HG03342 (cell line): ENCODE measurements at regions not wholly inside any gene's neighbourhood (a gene's known extent, or its start where the extent isn't known, plus 50 kb on each side); places are given as distances from the start of the nearest gene placed in this dataset.

Experiments
- ATAC-seq: cut with Tn5 transposase; IDR thresholded peaks from one replicate; pipeline ENCODE4 v1.9.1; 2021; ENCODE audit warnings: mild to moderate bottlenecking, moderate library complexity; ENCODE audit not compliant: unreplicated experiment

GRCh38 chr9:95822583-95823431 is 52.7 kb upstream of the ERCC6L2 start:
- ATAC-seq: peak; percentile 86

GRCh38 chr9:95822015-95822414 is 53.5 kb upstream of the ERCC6L2 start:
- no peak for ATAC-seq

GRCh38 chr9:95820074-95820473 is 55.4 kb upstream of the ERCC6L2 start:
- no peak for ATAC-seq

- ATAC-seq: no peak
These were observed 55.9 kb upstream of the ERCC6L2 start for GRCh38 chr9:95819636-95820035.

GRCh38 chr9:95817205-95817604 is 58.3 kb upstream of the ERCC6L2 start:
- ATAC-seq: no peak

GRCh38 chr9:95816716-95817115 is 58.8 kb upstream of the ERCC6L2 start:
- ATAC-seq: no peak

- ATAC-seq: no peak
These were observed 59.5 kb upstream of the ERCC6L2 start for GRCh38 chr9:95815961-95816360.

- no peak for ATAC-seq
These were observed 60.4 kb upstream of the ERCC6L2 start for GRCh38 chr9:95815133-95815532.

GRCh38 chr9:95813923-95814322 is 61.6 kb upstream of the ERCC6L2 start:
- ATAC-seq: no peak

- ATAC-seq: no peak
These were observed 64.7 kb upstream of the ERCC6L2 start for GRCh38 chr9:95810814-95811213.

GRCh38 chr9:95810133-95810532 is 65.4 kb upstream of the ERCC6L2 start:
- ATAC-seq: no peak

- ATAC-seq: no peak
These were observed 65.8 kb upstream of the ERCC6L2 start for GRCh38 chr9:95809686-95810085.

GRCh38 chr9:95808011-95808410 is 67.5 kb upstream of the ERCC6L2 start:
- ATAC-seq: no peak

GRCh38 chr9:95807326-95807947 is 68.1 kb upstream of the ERCC6L2 start:
- ATAC-seq: no peak

GRCh38 chr9:95803197-95803596 is 72.3 kb upstream of the ERCC6L2 start:
- ATAC-seq: no peak

- ATAC-seq: no peak
These were observed 73.7 kb upstream of the ERCC6L2 start for GRCh38 chr9:95801797-95802196.

GRCh38 chr9:95796029-95796428 is 79.5 kb upstream of the ERCC6L2 start:
- no peak for ATAC-seq

- ATAC-seq: no peak
These were observed 81.3 kb upstream of the ERCC6L2 start for GRCh38 chr9:95793924-95794828.

GRCh38 chr9:95791695-95792094 is 83.8 kb upstream of the ERCC6L2 start:
- no peak for ATAC-seq

- no peak for ATAC-seq
These were observed 84.2 kb upstream of the ERCC6L2 start for GRCh38 chr9:95791286-95791685.

- ATAC-seq: no peak
These were observed 86.9 kb upstream of the ERCC6L2 start for GRCh38 chr9:95788521-95788991.
